Osteocyte (in vitro differentiated cells): ENCODE measurements at regions not wholly inside any gene's neighbourhood (a gene's known extent, or its start where the extent isn't known, plus 50 kb on each side); places are given as distances from the start of the nearest gene placed in this dataset.
"Not testable (repeated sequence)": the region's sequence is repeated elsewhere in the genome, so short reads cannot be mapped to it uniquely, and the experiment has no call there.

Experiments
- DNase-seq: peaks from one replicate; pipeline ENCODE4 v3.0.0; 2021; ENCODE audit warnings: mixed read lengths; ENCODE audit not compliant: unreplicated experiment; ENCODE audit errors: extremely low spot score
- H3K27ac Mint-ChIP-seq: one replicate; pipeline ENCODE4 v1.8.0; 2021; ENCODE audit warnings: mild to moderate bottlenecking, mixed read lengths; ENCODE audit not compliant: unreplicated experiment
- H3K27me3 Mint-ChIP-seq: one replicate; pipeline ENCODE4 v1.8.0; 2021; ENCODE audit warnings: mixed read lengths; ENCODE audit not compliant: unreplicated experiment
- H3K36me3 Mint-ChIP-seq: one replicate; pipeline ENCODE4 v1.8.0; 2021; ENCODE audit warnings: mixed read lengths; ENCODE audit not compliant: unreplicated experiment
- H3K4me1 Mint-ChIP-seq: one replicate; pipeline ENCODE4 v1.8.0; 2021; ENCODE audit warnings: mixed read lengths; ENCODE audit not compliant: unreplicated experiment
- H3K4me3 Mint-ChIP-seq: one replicate; pipeline ENCODE4 v1.8.0; 2021; ENCODE audit warnings: mild to moderate bottlenecking, moderate library complexity, mixed read lengths; ENCODE audit not compliant: unreplicated experiment
- H3K9me3 Mint-ChIP-seq: one replicate; pipeline ENCODE4 v1.8.0; 2021; ENCODE audit warnings: mixed read lengths; ENCODE audit not compliant: unreplicated experiment
- TF ChIP-seq, protein P1 (sequence below): fragments of 200-600 bp; sonication (generic); IDR thresholded peaks from 2 replicates; pipeline ENCODE4 v1.5.0; 2021; ENCODE audit warnings: antibody characterized with exemption, mild to moderate bottlenecking, moderate library complexity

DNA sequence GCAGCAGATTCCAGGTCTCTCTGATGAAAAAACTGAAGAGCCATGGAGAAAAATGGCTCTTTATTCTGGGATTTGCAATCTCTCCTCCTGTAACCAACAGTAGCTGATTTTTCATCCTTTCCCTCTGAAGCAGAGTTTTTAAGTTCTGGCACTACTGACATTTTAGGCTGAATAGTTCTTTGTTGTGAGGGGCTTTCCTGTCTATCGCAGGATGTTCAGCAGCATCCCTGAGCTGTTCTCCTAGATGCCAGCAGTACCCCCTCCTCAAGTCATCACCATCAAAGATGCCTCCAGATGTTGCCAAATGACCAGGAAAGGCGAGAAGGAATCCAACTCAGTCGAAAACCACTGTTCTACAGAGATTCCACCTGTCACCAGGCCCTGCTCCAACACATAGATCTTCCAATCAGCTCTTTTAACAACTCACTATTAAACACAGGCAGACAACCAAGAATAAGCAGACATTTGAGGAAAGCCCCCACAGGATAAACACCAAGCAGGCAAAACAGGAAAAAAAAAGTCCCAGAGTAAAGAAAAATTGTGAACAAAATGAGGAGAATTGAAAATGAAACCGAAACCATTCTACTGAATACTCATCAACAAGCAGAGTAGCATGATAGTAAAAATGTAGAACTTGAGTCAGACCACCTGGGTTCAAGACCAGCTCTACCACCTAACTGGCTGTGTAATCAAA, 124.8 kb downstream of the MPP7 start:
- H3K4me3 Mint-ChIP-seq = peak overlapping the region; percentile 71
- DNase-seq = no peak
- TF ChIP-seq, protein P1, sequence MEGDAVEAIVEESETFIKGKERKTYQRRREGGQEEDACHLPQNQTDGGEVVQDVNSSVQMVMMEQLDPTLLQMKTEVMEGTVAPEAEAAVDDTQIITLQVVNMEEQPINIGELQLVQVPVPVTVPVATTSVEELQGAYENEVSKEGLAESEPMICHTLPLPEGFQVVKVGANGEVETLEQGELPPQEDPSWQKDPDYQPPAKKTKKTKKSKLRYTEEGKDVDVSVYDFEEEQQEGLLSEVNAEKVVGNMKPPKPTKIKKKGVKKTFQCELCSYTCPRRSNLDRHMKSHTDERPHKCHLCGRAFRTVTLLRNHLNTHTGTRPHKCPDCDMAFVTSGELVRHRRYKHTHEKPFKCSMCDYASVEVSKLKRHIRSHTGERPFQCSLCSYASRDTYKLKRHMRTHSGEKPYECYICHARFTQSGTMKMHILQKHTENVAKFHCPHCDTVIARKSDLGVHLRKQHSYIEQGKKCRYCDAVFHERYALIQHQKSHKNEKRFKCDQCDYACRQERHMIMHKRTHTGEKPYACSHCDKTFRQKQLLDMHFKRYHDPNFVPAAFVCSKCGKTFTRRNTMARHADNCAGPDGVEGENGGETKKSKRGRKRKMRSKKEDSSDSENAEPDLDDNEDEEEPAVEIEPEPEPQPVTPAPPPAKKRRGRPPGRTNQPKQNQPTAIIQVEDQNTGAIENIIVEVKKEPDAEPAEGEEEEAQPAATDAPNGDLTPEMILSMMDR = no peak
- H3K36me3 Mint-ChIP-seq = peaks cover 8% of the 10 kb centered on the region
- peak overlapping the region; percentile 97 for H3K27ac Mint-ChIP-seq
- H3K4me1 Mint-ChIP-seq = peaks cover 72% of the 10 kb centered on the region
- no peaks in the 10 kb centered on the region for H3K27me3 Mint-ChIP-seq
- H3K9me3 Mint-ChIP-seq = peaks cover 4% of the 10 kb centered on the region

DNA sequence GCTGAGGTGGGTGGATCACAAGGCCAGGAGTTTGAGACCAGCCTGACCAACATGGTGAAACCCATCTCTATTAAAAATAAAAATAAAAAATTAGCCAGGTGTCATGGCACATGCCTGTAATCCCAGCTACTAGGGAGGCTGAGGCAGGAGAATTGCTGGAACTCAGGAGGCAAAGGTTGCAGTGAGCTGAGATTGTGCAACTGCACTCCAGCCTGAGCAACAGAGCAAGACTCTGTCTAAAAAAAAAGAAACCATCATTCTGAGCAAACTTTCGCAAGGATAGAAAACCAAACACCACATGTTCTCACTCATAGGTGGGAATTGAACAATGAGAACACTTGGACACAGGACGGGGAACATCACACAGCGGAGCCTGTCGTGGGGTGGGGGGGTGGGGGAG, 126.4 kb downstream of the MPP7 start:
- not testable (repeated sequence) for H3K36me3 Mint-ChIP-seq

DNA sequence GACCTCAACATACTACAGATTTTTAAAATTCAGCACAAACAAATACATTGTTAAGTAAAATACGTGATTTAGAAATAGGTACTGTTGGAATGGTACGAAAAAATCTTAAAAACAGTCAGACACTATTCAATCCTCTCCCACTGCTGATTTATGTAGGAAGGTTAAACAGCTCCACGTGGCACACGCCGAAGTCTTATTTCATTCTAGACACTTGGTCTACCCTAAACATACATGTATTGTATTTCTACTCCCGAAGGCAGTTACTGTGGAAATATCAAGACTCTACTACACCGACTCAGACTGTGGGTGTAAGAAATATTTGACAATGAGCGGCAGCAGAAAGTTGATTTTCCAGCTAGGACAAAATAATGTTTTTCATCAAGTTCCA, 130.6 kb downstream of the MPP7 start:
- Mint-ChIP-seq H3K27me3 (no peaks in the 10 kb centered on the region), H3K36me3 (peaks cover 10% of the 10 kb centered on the region), H3K4me1 (peaks cover 34% of the 10 kb centered on the region), H3K9me3 (peaks cover 8% of the 10 kb centered on the region), H3K4me3 (no peak overlapping the region), H3K27ac (no peak overlapping the region)
- TF ChIP-seq, protein P1 = no peak
- DNase-seq = no peak

More for the DNA sequence above, 126.4 kb downstream of the MPP7 start:
- not testable (repeated sequence) for DNase-seq, H3K27ac Mint-ChIP-seq, H3K9me3 Mint-ChIP-seq, H3K4me3 Mint-ChIP-seq, H3K27me3 Mint-ChIP-seq
- H3K4me1 Mint-ChIP-seq = peaks cover 60% of the 10 kb centered on the region

DNA sequence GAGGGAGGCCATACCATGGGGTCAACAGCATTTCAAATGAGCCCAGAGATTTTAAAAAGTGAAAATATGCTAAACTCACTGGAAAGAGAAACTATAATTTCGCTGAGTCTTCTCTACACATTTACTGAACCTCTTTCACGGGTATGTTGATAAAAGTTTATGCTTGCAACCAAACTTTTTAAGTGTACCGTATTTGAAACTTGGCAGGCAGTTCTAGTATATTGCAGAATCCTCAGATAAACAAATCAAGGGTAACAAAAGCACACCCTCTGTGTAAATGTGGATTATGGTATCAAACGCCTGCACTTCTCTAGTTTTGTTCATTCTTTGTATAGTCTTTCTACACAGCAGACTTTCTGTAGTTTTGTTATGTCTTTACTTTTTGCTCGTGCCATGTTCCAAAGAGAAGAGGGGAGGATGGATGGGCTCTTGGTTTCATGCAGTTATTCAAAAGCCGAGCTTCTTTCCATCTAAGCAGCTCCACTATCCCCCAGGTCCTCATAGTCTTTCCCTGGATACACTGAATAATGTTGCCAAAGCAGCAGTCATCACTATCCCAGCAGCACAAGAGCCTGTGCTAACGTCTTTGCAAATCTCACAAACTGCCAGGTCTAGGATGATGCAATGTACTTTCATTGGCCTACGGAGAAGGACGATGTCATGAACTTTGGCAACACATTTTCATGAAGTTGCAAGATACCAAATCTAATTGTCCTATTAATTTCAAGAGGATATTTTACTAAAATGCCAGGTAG, 131.2 kb downstream of the MPP7 start:
- Mint-ChIP-seq H3K27me3 (no peaks in the 10 kb centered on the region), H3K36me3 (peaks cover 10% of the 10 kb centered on the region), H3K9me3 (peaks cover 8% of the 10 kb centered on the region), H3K27ac (peak overlapping the region; percentile 35), H3K4me1 (peaks cover 34% of the 10 kb centered on the region), H3K4me3 (no peak overlapping the region)
- no peak for DNase-seq
- TF ChIP-seq, protein P1 = no peak

DNA sequence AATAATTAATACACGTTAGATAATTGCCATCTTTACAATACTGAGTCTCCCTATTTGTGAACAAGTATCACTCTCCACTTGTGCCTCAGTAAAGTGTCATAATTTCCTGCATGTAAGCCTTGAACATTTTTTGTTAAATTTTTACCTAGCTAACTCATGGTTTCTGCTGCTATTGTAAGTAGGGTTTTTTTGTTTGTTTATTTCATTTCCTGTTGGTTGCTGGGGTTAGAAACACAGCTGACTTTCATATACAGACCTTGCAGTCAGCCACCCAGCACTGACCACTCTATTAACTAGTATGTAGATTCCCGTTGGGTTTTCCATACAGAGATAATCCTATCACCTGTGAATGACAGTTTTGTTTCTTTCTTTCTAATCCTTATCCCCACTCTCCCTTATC, 133.3 kb downstream of the MPP7 start:
- no peaks in the 10 kb centered on the region for H3K27me3 Mint-ChIP-seq
- H3K4me1 Mint-ChIP-seq = peaks cover 15% of the 10 kb centered on the region
- TF ChIP-seq, protein P1 = no peak
- peaks cover 8% of the 10 kb centered on the region for H3K9me3 Mint-ChIP-seq
- H3K36me3 Mint-ChIP-seq = peaks cover 10% of the 10 kb centered on the region
- no peak overlapping the region for H3K4me3 Mint-ChIP-seq
- no peak for DNase-seq
- H3K27ac Mint-ChIP-seq = no peak overlapping the region
